22Rv1 (cell line): ENCODE measurements at regions not wholly inside any gene's neighbourhood (a gene's known extent, or its start where the extent isn't known, plus 50 kb on each side); places are given as distances from the start of the nearest gene placed in this dataset.

ENCODE experiments used
- ZFX ChIP-seq: fragments of 450-650 bp; IDR thresholded peaks from 2 replicates; pipeline ENCODE4 v1.6.1; 2017; ENCODE audit warnings: antibody characterized with exemption, borderline replicate concordance
- TF ChIP-seq, protein P1 (sequence below): fragments of 450-650 bp; IDR thresholded peaks from 2 replicates; pipeline ENCODE4 v1.5.1; 2017; ENCODE audit warnings: mild to moderate bottlenecking

DNA sequence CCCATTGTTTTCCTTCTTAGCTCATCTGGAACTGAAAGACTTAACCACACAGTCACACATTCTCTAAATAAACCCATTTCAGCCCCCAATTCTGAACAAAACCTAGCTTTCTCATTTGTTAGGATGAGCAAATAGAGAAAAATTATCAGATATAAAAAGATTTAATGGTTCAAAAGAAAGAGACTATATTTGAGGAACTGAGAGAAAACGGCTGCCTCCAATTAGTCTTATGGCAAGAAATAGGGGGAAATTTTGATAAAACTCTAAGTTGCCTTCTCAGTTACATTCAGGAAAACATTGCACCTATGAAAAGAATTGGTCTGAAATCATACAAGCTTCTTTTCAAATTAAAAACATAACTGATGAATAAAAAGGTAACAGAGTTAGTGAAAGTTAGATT, 63.7 kb upstream of the ALDH1B1 start:
- TF ChIP-seq, protein P1, sequence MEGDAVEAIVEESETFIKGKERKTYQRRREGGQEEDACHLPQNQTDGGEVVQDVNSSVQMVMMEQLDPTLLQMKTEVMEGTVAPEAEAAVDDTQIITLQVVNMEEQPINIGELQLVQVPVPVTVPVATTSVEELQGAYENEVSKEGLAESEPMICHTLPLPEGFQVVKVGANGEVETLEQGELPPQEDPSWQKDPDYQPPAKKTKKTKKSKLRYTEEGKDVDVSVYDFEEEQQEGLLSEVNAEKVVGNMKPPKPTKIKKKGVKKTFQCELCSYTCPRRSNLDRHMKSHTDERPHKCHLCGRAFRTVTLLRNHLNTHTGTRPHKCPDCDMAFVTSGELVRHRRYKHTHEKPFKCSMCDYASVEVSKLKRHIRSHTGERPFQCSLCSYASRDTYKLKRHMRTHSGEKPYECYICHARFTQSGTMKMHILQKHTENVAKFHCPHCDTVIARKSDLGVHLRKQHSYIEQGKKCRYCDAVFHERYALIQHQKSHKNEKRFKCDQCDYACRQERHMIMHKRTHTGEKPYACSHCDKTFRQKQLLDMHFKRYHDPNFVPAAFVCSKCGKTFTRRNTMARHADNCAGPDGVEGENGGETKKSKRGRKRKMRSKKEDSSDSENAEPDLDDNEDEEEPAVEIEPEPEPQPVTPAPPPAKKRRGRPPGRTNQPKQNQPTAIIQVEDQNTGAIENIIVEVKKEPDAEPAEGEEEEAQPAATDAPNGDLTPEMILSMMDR, result no peak
- no peak for TF ChIP-seq ZFX
